ENCODE measurements at regions not wholly inside any gene's neighbourhood (a gene's known extent, or its start where the extent isn't known, plus 50 kb on each side); places are given as distances from the start of the nearest gene placed in this dataset.

GRCh38 chr4:98775672-98776071, 117.3 kb upstream of the TSPAN5 start:
- TF ChIP-seq POLR2A (IDR thresholded peaks at IDR 0.05; ENCODE audit: borderline replicate concordance, extremely low read depth, insufficient read depth, insufficient read length) = no peak
- TF ChIP-seq RAD21 (IDR thresholded peaks at IDR 0.05; ENCODE audit: low read depth) = no peak
- no peak for TF ChIP-seq CTCF (IDR thresholded peaks at IDR 0.05 in 2 of 3, conservative IDR thresholded peaks at IDR 0.05 in 1 of 3; ENCODE audit: borderline replicate concordance in 1 of 3, insufficient read depth in 1 of 3, low read depth in 2 of 3, low read length in 2 of 3)
- no peak for TF ChIP-seq TCF7L2 (IDR thresholded peaks at IDR 0.05; ENCODE audit: borderline replicate concordance, extremely low read depth, insufficient read depth, insufficient read length)
- TF ChIP-seq SIN3A (IDR thresholded peaks at IDR 0.05; ENCODE audit: low read depth) = no peak
- no peak for TF ChIP-seq POLR2AphosphoS5 (IDR thresholded peaks at IDR 0.05; ENCODE audit: low read depth, low read length)
- no peak for TF ChIP-seq ZFX (IDR thresholded peaks at IDR 0.05)
- no peak for TF ChIP-seq MAX (IDR thresholded peaks at IDR 0.05)
- no peak for TF ChIP-seq CEBPB (IDR thresholded peaks at IDR 0.05; ENCODE audit: low read depth)
- no peak for TF ChIP-seq YY1 (IDR thresholded peaks at IDR 0.05; ENCODE audit: extremely low read depth, insufficient replicate concordance, low read depth, low read length)

All from HCT116 (cell line).